Astrocyte of the cerebellum (primary cell): ENCODE measurements at regions not wholly inside any gene's neighbourhood (a gene's known extent, or its start where the extent isn't known, plus 50 kb on each side); places are given as distances from the start of the nearest gene placed in this dataset.
A peak's percentile ranks its signal among the peaks of the same experiment; 100 is the strongest.

ENCODE experiments used
- DNase-seq: peaks from one replicate; pipeline ENCODE4 v3.0.0-alpha.2; 2011; ENCODE audit warnings: low read depth
- H3K4me3 ChIP-seq: 2 replicates; pipeline ENCODE4 v1.5.1; 2011; ENCODE audit warnings: mild to moderate bottlenecking, low read depth, low read length, moderate library complexity
- in situ Hi-C: cut with HindIII; loops from 2 replicates; pipeline ENCODE4 v1.10.0; 2017; ENCODE audit warnings: low sequenced_read_pairs
- TF ChIP-seq, protein P1 (sequence below): IDR thresholded peaks from 2 replicates; pipeline ENCODE4 v1.5.1; 2012; ENCODE audit warnings: low read length, low read depth, moderate library complexity, mild to moderate bottlenecking; ENCODE audit errors: missing control alignments

DNA sequence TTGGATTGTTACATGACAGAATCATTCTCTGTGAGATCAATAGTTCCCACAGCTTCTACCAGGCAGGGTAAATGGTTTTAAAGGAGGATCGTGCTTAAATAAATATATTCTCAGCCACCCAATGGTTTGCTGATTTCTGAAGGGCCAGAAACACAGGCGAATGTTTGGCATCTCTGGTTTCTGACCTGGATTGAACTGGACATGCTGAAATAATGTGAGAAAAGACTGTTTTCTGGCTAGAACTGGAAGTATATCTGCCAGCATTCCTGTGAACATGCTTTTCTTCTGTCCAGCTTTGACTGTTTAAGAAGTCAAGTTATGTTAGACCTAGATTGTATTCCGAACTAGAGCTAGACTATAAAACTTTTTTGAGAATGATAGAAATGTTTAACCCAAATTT lies 77.1 kb upstream of the COL3A1 start:
- TF ChIP-seq, protein P1, sequence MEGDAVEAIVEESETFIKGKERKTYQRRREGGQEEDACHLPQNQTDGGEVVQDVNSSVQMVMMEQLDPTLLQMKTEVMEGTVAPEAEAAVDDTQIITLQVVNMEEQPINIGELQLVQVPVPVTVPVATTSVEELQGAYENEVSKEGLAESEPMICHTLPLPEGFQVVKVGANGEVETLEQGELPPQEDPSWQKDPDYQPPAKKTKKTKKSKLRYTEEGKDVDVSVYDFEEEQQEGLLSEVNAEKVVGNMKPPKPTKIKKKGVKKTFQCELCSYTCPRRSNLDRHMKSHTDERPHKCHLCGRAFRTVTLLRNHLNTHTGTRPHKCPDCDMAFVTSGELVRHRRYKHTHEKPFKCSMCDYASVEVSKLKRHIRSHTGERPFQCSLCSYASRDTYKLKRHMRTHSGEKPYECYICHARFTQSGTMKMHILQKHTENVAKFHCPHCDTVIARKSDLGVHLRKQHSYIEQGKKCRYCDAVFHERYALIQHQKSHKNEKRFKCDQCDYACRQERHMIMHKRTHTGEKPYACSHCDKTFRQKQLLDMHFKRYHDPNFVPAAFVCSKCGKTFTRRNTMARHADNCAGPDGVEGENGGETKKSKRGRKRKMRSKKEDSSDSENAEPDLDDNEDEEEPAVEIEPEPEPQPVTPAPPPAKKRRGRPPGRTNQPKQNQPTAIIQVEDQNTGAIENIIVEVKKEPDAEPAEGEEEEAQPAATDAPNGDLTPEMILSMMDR, result no peak
- H3K4me3 ChIP-seq, result no peak overlapping the region
- in situ Hi-C loops, result no loop called here
- DNase-seq, result peak; percentile 24

DNA sequence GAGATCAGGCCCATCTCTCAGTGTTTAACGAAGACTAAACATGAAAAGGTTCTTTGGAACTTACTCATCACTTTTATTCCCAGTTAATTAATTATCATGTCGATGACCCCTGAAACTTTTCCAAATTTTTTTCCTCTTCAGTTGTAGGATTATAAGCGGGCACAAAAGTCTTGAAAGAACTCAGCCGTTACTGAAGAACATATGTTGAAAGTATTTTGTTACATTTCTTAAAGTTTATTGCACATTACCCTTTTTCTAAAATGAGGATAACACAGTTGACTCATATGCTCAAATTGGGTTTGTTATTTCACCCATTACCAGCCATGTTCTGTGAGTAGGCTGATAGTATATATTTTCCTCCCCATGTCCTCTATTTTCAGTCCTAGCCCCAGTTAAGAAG lies 75.9 kb upstream of the COL3A1 start:
- no peak overlapping the region for H3K4me3 ChIP-seq
- in situ Hi-C loops, result no loop called here
- TF ChIP-seq, protein P1, result no peak
- DNase-seq, result no peak

DNA sequence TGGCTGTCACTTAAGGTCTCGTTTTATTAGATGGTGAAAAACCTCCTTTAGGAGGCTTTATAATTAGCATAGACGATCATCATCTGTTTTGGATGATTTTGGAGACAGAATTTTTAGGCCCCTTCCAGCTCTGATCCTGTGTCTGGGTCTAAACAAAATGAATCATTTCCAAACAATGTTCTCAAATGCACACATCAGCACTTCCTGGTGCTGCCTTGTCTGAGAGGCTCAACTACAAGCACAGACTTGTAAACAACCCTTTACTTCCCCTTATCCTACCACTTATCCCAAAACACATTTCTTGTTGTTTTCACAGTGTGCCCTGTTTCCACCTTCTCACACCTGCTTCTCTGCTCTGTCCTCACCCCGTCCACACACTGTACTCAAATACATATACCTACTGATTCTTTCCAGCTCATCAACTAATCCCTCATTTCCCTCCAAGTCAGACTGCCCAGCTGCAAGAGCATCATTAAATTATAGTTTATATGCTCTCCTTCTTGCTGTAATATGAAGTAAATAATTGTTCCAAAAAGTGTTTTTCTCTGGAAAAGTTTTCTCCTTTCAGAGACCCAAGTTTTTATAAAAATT lies 71.2 kb upstream of the COL3A1 start:
- no peak overlapping the region for H3K4me3 ChIP-seq
- in situ Hi-C loops, result no loop called here
- no peak for DNase-seq
- TF ChIP-seq, protein P1, result no peak

DNA sequence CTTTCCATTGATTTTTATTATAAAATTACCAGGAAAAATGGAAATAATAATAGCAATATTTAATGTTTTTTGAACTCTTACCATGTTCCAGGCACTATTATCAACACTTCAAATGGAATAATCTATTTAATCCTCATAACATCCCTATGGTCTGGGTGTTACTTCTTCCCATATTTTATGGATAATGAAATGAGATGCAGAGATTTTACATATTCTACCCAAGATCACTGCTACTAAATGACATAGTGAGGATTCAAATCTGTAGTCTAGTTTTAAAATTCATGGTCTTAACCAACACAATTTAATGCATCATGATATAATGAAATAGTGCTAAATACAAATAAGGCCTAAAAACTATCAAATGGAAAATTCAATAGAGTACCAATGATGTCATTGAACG lies 70.4 kb upstream of the COL3A1 start:
- no peak for DNase-seq
- H3K4me3 ChIP-seq, result no peak overlapping the region
- TF ChIP-seq, protein P1, result no peak
- in situ Hi-C loops, result no loop called here

DNA sequence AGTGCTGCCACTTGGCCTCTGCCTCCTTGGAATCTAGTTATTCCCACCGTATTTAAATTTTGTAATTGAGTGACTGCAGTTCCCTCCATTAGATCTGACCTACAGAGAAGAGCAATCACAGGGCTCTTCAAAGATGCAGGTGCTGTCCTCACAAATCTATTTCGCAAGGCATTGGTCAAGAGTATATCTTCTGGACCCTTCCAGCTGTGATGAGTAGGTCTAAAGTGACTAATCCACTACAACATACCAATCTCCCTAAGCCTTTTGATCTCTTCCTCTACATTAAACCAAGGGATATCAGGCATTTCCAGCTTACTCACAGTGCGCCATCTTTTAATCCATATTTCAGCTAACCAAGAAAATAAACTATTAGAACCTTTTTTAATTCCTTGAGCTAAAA lies 65.1 kb upstream of the COL3A1 start:
- TF ChIP-seq, protein P1, result no peak
- H3K4me3 ChIP-seq, result no peak overlapping the region
- in situ Hi-C loops, result no loop called here
- no peak for DNase-seq

DNA sequence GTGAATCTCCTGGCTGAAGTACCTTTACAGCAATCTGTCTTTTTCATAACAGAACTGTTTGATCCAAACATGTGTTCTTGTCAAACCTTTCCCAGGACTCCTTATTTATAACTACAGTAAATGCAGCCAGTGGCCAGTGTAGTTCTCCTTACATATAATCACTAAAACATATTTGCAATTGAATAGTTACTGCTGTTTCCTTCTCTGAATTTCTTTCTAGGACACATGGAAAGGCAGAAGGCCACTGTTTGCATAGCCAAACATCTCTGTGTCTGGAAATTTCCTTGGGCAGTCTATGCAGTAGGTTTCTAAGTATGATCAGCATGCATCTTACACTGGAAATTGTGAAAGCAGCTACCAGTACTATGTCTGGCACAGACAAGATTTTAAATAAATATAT lies 57.4 kb upstream of the COL3A1 start:
- in situ Hi-C loops, result no loop called here
- no peak for DNase-seq
- TF ChIP-seq, protein P1, result no peak
- no peak overlapping the region for H3K4me3 ChIP-seq
